ENCODE measurements at regions not wholly inside any gene's neighbourhood (a gene's known extent, or its start where the extent isn't known, plus 50 kb on each side); places are given as distances from the start of the nearest gene placed in this dataset.

GRCh38 chr11:135036488-135037297 is 624.7 kb upstream of the B3GAT1 start:
- no peak overlapping the region for H3K4me3 ChIP-seq (ENCODE audit: control insufficient read depth, low read depth, low read length)
- no peak for DNase-seq (ENCODE audit: low read depth)
- TF ChIP-seq CTCF (IDR thresholded peaks at IDR 0.05; ENCODE audit: control insufficient read depth, insufficient read depth, low read depth, low read length, missing control alignments): no peak

- no peak for TF ChIP-seq CTCF (IDR thresholded peaks at IDR 0.05; ENCODE audit: control insufficient read depth, insufficient read depth, low read depth, low read length, missing control alignments)
- DNase-seq (ENCODE audit: low read depth): no peak
- H3K4me3 ChIP-seq (ENCODE audit: control insufficient read depth, low read depth, low read length): no peak overlapping the region
Observed at GRCh38 chr11:135035282-135035681, 623.2 kb upstream of the B3GAT1 start.

- no peak overlapping the region for H3K4me3 ChIP-seq (ENCODE audit: control insufficient read depth, low read depth, low read length)
- no peak for TF ChIP-seq CTCF (IDR thresholded peaks at IDR 0.05; ENCODE audit: control insufficient read depth, insufficient read depth, low read depth, low read length, missing control alignments)
- no peak for DNase-seq (ENCODE audit: low read depth)
Observed at GRCh38 chr11:135033540-135033939, 621.5 kb upstream of the B3GAT1 start.

- DNase-seq (ENCODE audit: low read depth): no peak
- H3K4me3 ChIP-seq (ENCODE audit: control insufficient read depth, low read depth, low read length): no peak overlapping the region
- TF ChIP-seq CTCF (IDR thresholded peaks at IDR 0.05; ENCODE audit: control insufficient read depth, insufficient read depth, low read depth, low read length, missing control alignments): no peak
Observed at GRCh38 chr11:135031205-135031989, 619.4 kb upstream of the B3GAT1 start.

GRCh38 chr11:135027461-135027860 is 615.4 kb upstream of the B3GAT1 start:
- H3K4me3 ChIP-seq (ENCODE audit: control insufficient read depth, low read depth, low read length): no peak overlapping the region
- no peak for TF ChIP-seq CTCF (IDR thresholded peaks at IDR 0.05; ENCODE audit: control insufficient read depth, insufficient read depth, low read depth, low read length, missing control alignments)
- DNase-seq (ENCODE audit: low read depth): no peak

- no peak for TF ChIP-seq CTCF (IDR thresholded peaks at IDR 0.05; ENCODE audit: control insufficient read depth, insufficient read depth, low read depth, low read length, missing control alignments)
- H3K4me3 ChIP-seq (ENCODE audit: control insufficient read depth, low read depth, low read length): no peak overlapping the region
- DNase-seq (ENCODE audit: low read depth): no peak
Observed at GRCh38 chr11:135023499-135023898, 611.5 kb upstream of the B3GAT1 start.

All from AG09309 (cell line).